Lower leg skin (tissue), 4 donors: ENCODE measurements at regions not wholly inside any gene's neighbourhood (a gene's known extent, or its start where the extent isn't known, plus 50 kb on each side); places are given as distances from the start of the nearest gene placed in this dataset.

Source experiments
- DNase-seq, 2 donors: peaks; one replicate each; pipeline ENCODE4 v3.0.0-alpha.2; 2019; ENCODE audit warnings: low spot score in 2 of 2
- H3K4me3 ChIP-seq: fragments of 200-600 bp; sonication (generic); 2 replicates; pipeline ENCODE4 v1.5.1; 2017; ENCODE audit warnings: mild to moderate bottlenecking, low read depth; ENCODE audit not compliant: poor library complexity, severe bottlenecking
- CTCF ChIP-seq, 3 donors: fragments of 450-650 bp; IDR thresholded peaks; one replicate each; pipeline ENCODE4 v1.5.1; 2016; ENCODE audit warnings: antibody characterized with exemption in 3 of 3, mild to moderate bottlenecking in 3 of 3, moderate library complexity in 2 of 3
- POLR2A ChIP-seq, 2 donors: fragments of 450-650 bp; IDR thresholded peaks; one replicate each; pipeline ENCODE4 v1.6.1; 2016 to 2017; ENCODE audit warnings: antibody characterized with exemption in 2 of 2, mild to moderate bottlenecking in 1 of 2, moderate library complexity in 1 of 2
- WGBS, 2 donors: methylation state at CpG; one replicate each; pipeline ENCODE4 v1.1.5; 2018; 5-methylcytosine and 5-hydroxymethylcytosine counted together
- intact Hi-C: fragments of 100-400 bp; cut with DNase I; formaldehyde crosslinking; loops from one replicate; pipeline ENCODE4 v1.15.0; 2023; ENCODE audit warnings: low total_unique reads

GRCh38 chr3:83882701-83883100, 1076.1 kb upstream of the CADM2 start:
- WGBS, 2 donors: 94% methylated on average over 2 of the region's 2 CpGs

GRCh38 chr3:83890039-83890762, 1068.6 kb upstream of the CADM2 start:
- no peak for TF ChIP-seq POLR2A (IDR thresholded peaks at IDR 0.05)
- no peak for TF ChIP-seq CTCF (IDR thresholded peaks at IDR 0.05)
- DNase-seq: no peak
- intact Hi-C loops: no loop called here
- 64 to 67% methylated on average over 1 of the region's 1 CpG for WGBS, 2 donors
- H3K4me3 ChIP-seq: no peak overlapping the region

More at GRCh38 chr3:83882701-83883100, 1076.1 kb upstream of the CADM2 start:
- no peak for TF ChIP-seq POLR2A (IDR thresholded peaks at IDR 0.05)
- TF ChIP-seq CTCF (IDR thresholded peaks at IDR 0.05): no peak
- no peak for DNase-seq
- no peak overlapping the region for H3K4me3 ChIP-seq
- intact Hi-C loops: no loop called here

- TF ChIP-seq CTCF (IDR thresholded peaks at IDR 0.05) (no peak), POLR2A (IDR thresholded peaks at IDR 0.05) (no peak)
- intact Hi-C loops: no loop called here
- no peak overlapping the region for H3K4me3 ChIP-seq
- no peak for DNase-seq
- 81 to 88% methylated on average over 2 of the region's 2 CpGs for WGBS, 2 donors
These were observed 1068.0 kb upstream of the CADM2 start for GRCh38 chr3:83890763-83891135.

- no peak for DNase-seq
- H3K4me3 ChIP-seq: no peak overlapping the region
- TF ChIP-seq CTCF (IDR thresholded peaks at IDR 0.05): no peak
- no peak for TF ChIP-seq POLR2A (IDR thresholded peaks at IDR 0.05)
- WGBS, 2 donors: 74 to 75% methylated on average over 2 of the region's 2 CpGs
- intact Hi-C loops: no loop called here
These were observed 1064.6 kb upstream of the CADM2 start for GRCh38 chr3:83894223-83894622.

- DNase-seq: no peak
- intact Hi-C loops: no loop called here
- no peak overlapping the region for H3K4me3 ChIP-seq
- TF ChIP-seq POLR2A (IDR thresholded peaks at IDR 0.05) (no peak), CTCF (IDR thresholded peaks at IDR 0.05) (no peak)
- 22 to 37% methylated on average over 1 of the region's 1 CpG for whole genome bisulfite sequencing, 2 donors
These were observed 1062.9 kb upstream of the CADM2 start for GRCh38 chr3:83895892-83896291.
